ENCODE measurements at regions not wholly inside any gene's neighbourhood (a gene's known extent, or its start where the extent isn't known, plus 50 kb on each side); places are given as distances from the start of the nearest gene placed in this dataset.

DNA sequence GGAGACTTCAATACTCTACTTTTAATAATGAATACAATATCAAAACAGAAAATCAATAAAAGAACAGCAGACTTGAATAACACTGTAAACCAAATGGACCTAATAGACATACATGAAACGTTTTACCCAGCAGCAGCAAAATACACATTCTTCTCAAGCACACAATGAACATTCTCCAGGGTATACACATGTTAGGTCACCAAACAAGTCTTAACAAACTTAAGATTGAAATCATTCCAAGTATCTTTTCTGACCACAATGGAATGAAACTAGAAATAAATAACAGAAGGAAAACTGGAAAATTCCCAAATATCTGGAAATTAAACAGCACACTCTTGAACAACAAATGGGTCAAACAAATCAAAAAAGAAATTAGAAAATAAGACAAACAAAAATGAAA lies 145.0 kb upstream of the CT83 start:
- TF ChIP-seq POLR2A (IDR thresholded peaks at IDR 0.05) (no peak), CTCF (IDR thresholded peaks at IDR 0.05) (no peak)
